Panc1 (cell line): ENCODE measurements at regions not wholly inside any gene's neighbourhood (a gene's known extent, or its start where the extent isn't known, plus 50 kb on each side); places are given as distances from the start of the nearest gene placed in this dataset.

Source experiments
- ATAC-seq: fragments of 200-7000 bp; cut with Tn5 transposase; 2 replicates; pipeline ENCODE4 v1.9.1; 2020; ENCODE audit warnings: mild to moderate bottlenecking, moderate library complexity
- BruUV-seq: library from RNA; stranded (reverse); fragments of 400-500 nt; replicated peaks from 2 replicates; lab custom pipeline; 2021; lab: Mats Ljungman, UMichigan
- CTCF ChIA-PET: fragments of 300-600 bp; sonication (Branson Sonifier 250); formaldehyde crosslinking; loops from one replicate; lab custom pipeline; 2022; ENCODE audit warnings: antibody characterized with exemption; lab: Charles Lee
- POLR2A ChIA-PET: fragments of 300-600 bp; sonication (Branson Sonifier 250); formaldehyde crosslinking; loops from one replicate; lab custom pipeline; 2022; ENCODE audit warnings: antibody characterized with exemption; lab: Charles Lee
- DNase-seq: peaks from one replicate; pipeline ENCODE4 v3.0.0-alpha.2; 2010; ENCODE audit warnings: low read depth, low spot score
- H3K27ac ChIP-seq: 2 replicates; pipeline ENCODE4 v1.5.1; 2011; ENCODE audit warnings: mild to moderate bottlenecking, low read length, inconsistent platforms
- H3K27me3 ChIP-seq: fragments of 200-500 bp; sonication (Bioruptor generic); 2 replicates; pipeline ENCODE4 v1.6.0; 2014; ENCODE audit warnings: low read length, inconsistent platforms; ENCODE audit not compliant: control insufficient read depth, insufficient read depth
- H3K36me3 ChIP-seq: fragments of 200-500 bp; sonication (Bioruptor generic); 2 replicates; pipeline ENCODE4 v1.5.1; 2014; ENCODE audit warnings: inconsistent platforms, mild to moderate bottlenecking, low read length, moderate library complexity; ENCODE audit not compliant: control insufficient read depth, insufficient read depth
- H3K4me1 ChIP-seq: 2 replicates; pipeline ENCODE4 v1.5.1; 2011; ENCODE audit warnings: inconsistent platforms, mild to moderate bottlenecking, low read length, moderate library complexity; ENCODE audit not compliant: control insufficient read depth, insufficient read depth
- H3K4me3 ChIP-seq, 2 experiments: 2 replicates each; pipeline ENCODE4 v1.5.1; 2011 to 2012; ENCODE audit warnings: low read depth in 2 of 2, low read length in 2 of 2, mild to moderate bottlenecking in 2 of 2, inconsistent platforms in 1 of 2, moderate library complexity in 1 of 2
- H3K9me3 ChIP-seq: fragments of 200-500 bp; sonication (Bioruptor generic); 2 replicates; pipeline ENCODE4 v1.5.1; 2014; ENCODE audit warnings: low read depth, mild to moderate bottlenecking, inconsistent platforms, low read length, moderate library complexity; ENCODE audit not compliant: control insufficient read depth, insufficient read depth
- POLR2AphosphoS5 ChIP-seq: IDR thresholded peaks from 2 replicates; pipeline ENCODE4 v1.6.1; 2012; ENCODE audit warnings: mild to moderate bottlenecking, low read depth, low read length, moderate library complexity
- SIN3A ChIP-seq: IDR thresholded peaks from 2 replicates; pipeline ENCODE4 v1.6.1; 2012; ENCODE audit warnings: low read depth, mild to moderate bottlenecking, low read length, moderate library complexity, borderline replicate concordance; ENCODE audit not compliant: insufficient read depth
- TCF7L2 ChIP-seq: IDR thresholded peaks from 2 replicates; pipeline ENCODE4 v1.6.1; 2011; ENCODE audit warnings: mild to moderate bottlenecking, low read depth, low read length, inconsistent platforms
- in situ Hi-C: cut with HindIII; loops from 2 replicates; pipeline ENCODE4 v1.10.0; 2016; ENCODE audit warnings: low sequenced_read_pairs, low pct_unique_long_range_greater_than_20kb
- intact Hi-C: fragments of 100-400 bp; cut with micrococcal nuclease; formaldehyde crosslinking; loops from one replicate; pipeline ENCODE4 v1.10.0; 2022; ENCODE audit not compliant: unreplicated experiment
- TF ChIP-seq, protein P1 (sequence below), 2 experiments: IDR thresholded peaks; 2 replicates each; pipeline ENCODE4 v1.6.1; 2011 to 2012; ENCODE audit warnings: low read depth in 2 of 2, control low read depth in 1 of 2, low read length in 1 of 2, mild to moderate bottlenecking in 1 of 2, moderate library complexity in 1 of 2; ENCODE audit not compliant: insufficient read depth in 1 of 2
- TF ChIP-seq, protein P2 (sequence below): fragments of 450-650 bp; IDR thresholded peaks from 2 replicates; pipeline ENCODE4 v1.5.1; 2017; ENCODE audit warnings: mild to moderate bottlenecking

DNA sequence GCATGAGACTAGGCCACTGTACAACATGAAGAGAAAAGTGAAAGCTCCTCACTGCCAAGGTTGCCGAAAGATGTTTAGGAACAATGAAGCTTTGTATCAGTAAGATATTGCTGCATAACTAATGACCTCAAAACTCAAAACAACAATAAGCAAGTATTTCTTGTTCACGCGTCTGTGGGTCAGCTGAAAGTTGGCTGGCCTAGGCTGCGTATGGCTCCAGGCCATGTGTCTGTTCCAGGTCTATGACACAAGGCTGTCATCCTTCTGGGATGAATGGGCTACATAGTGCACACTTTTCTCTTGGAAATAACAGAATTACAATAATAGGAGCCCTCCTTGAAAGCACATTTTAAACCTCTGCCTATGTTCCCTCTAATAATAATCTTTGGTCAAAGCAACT lies 515.9 kb downstream of the PLPP3 start:
- no peak overlapping the region for H3K27ac ChIP-seq
- ATAC-seq (no peak), DNase-seq (no peak)
- BruUV-seq, result no TSS peak
- POLR2A ChIA-PET, result no interaction called here
- H3K27me3 ChIP-seq, result no peaks in the 10 kb centered on the region
- H3K4me1 ChIP-seq, result no peaks in the 10 kb centered on the region
- H3K4me3 ChIP-seq, result no peak overlapping the region
- intact Hi-C loops (no loop called here), in situ Hi-C loops (no loop called here)
- TF ChIP-seq, protein P1, sequence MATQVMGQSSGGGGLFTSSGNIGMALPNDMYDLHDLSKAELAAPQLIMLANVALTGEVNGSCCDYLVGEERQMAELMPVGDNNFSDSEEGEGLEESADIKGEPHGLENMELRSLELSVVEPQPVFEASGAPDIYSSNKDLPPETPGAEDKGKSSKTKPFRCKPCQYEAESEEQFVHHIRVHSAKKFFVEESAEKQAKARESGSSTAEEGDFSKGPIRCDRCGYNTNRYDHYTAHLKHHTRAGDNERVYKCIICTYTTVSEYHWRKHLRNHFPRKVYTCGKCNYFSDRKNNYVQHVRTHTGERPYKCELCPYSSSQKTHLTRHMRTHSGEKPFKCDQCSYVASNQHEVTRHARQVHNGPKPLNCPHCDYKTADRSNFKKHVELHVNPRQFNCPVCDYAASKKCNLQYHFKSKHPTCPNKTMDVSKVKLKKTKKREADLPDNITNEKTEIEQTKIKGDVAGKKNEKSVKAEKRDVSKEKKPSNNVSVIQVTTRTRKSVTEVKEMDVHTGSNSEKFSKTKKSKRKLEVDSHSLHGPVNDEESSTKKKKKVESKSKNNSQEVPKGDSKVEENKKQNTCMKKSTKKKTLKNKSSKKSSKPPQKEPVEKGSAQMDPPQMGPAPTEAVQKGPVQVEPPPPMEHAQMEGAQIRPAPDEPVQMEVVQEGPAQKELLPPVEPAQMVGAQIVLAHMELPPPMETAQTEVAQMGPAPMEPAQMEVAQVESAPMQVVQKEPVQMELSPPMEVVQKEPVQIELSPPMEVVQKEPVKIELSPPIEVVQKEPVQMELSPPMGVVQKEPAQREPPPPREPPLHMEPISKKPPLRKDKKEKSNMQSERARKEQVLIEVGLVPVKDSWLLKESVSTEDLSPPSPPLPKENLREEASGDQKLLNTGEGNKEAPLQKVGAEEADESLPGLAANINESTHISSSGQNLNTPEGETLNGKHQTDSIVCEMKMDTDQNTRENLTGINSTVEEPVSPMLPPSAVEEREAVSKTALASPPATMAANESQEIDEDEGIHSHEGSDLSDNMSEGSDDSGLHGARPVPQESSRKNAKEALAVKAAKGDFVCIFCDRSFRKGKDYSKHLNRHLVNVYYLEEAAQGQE (IDR thresholded peaks at IDR 0.05; ENCODE audit: insufficient read depth in 1 of 2, low read depth in 2 of 2, low read length in 1 of 2), result no peak
- TF ChIP-seq TCF7L2, result no peak
- no peak for TF ChIP-seq POLR2AphosphoS5
- TF ChIP-seq, protein P2, sequence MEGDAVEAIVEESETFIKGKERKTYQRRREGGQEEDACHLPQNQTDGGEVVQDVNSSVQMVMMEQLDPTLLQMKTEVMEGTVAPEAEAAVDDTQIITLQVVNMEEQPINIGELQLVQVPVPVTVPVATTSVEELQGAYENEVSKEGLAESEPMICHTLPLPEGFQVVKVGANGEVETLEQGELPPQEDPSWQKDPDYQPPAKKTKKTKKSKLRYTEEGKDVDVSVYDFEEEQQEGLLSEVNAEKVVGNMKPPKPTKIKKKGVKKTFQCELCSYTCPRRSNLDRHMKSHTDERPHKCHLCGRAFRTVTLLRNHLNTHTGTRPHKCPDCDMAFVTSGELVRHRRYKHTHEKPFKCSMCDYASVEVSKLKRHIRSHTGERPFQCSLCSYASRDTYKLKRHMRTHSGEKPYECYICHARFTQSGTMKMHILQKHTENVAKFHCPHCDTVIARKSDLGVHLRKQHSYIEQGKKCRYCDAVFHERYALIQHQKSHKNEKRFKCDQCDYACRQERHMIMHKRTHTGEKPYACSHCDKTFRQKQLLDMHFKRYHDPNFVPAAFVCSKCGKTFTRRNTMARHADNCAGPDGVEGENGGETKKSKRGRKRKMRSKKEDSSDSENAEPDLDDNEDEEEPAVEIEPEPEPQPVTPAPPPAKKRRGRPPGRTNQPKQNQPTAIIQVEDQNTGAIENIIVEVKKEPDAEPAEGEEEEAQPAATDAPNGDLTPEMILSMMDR, result no peak
- TF ChIP-seq SIN3A, result no peak
- H3K36me3 ChIP-seq, result no peaks in the 10 kb centered on the region
- CTCF ChIA-PET, result no interaction called here
- no peaks in the 10 kb centered on the region for H3K9me3 ChIP-seq

DNA sequence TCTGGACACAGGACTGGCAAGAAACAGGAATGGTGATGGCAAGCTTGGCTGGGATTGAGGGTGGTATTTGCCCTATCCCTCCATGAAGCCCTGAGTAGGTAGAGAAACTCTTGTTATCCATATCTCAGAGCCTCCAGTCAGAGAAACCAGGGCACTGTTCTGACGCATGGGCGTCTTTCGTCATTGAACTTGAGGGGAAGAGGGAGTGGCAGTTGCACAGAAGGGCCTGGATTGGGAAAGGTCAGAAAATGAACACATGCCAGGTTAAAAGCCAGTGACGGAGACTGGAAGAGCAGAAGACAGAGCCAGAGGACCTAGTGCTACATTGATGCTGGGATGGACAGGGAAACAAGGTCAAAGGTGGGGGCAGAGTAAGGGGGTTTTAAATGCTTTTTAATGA lies 516.7 kb downstream of the PLPP3 start:
- DNase-seq (no peak), ATAC-seq (no peak)
- intact Hi-C loops (no loop called here), in situ Hi-C loops (no loop called here)
- Histone ChIP-seq H3K27me3 (no peaks in the 10 kb centered on the region), H3K27ac (no peak overlapping the region), H3K9me3 (no peaks in the 10 kb centered on the region), H3K4me3 (no peak overlapping the region), H3K36me3 (no peaks in the 10 kb centered on the region), H3K4me1 (no peaks in the 10 kb centered on the region)
- TF ChIP-seq, protein P2, result no peak
- TF ChIP-seq SIN3A, result no peak
- TF ChIP-seq, protein P1 (IDR thresholded peaks at IDR 0.05; ENCODE audit: insufficient read depth in 1 of 2, low read depth in 2 of 2, low read length in 1 of 2), result no peak
- TF ChIP-seq POLR2AphosphoS5, result no peak
- TF ChIP-seq TCF7L2, result no peak
- ChIA-PET CTCF (no interaction called here), POLR2A (no interaction called here)
- no TSS peak for BruUV-seq
